ENCODE measurements at regions not wholly inside any gene's neighbourhood (a gene's known extent, or its start where the extent isn't known, plus 50 kb on each side); places are given as distances from the start of the nearest gene placed in this dataset.

DNA sequence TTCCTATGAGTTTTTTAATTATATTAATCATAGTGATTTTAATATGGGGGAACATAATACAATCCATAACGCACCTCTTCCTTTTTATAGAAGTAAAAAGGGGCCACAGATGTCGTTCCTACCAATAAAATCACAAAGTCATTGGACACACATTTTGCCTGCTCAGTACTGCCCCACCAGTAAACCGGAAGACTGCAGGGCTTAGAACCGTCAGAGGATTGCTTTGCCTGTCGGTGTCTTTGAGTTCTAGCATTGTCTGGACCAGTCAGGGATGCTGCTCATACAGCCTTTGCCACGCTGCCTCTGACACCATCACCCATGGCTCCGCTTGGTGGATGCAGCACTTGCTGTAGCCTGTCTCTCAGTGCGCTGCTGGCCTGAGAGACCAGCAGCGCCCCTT, 853.6 kb downstream of the C6orf118 start:
- no peak for DNase-seq (ENCODE audit: low spot score)

DNA sequence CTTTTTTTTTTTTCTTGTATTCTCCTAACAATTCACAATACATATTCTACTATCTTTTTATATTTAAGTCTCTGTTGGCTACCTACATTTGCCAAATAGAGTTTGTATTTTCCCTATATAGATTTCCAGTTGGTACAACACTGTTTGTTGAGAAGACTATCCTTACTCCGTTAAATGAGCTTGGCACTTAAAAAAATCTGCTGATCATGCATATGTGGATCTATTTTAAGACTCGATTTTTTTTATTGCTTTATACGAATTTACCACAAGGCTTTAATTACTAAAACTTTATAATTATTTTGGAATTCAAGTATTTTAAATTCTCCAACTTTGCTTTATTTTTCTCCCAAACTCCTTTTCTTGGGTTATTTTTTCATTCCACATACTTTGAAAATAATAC, 855.6 kb downstream of the C6orf118 start:
- no peak for DNase-seq (ENCODE audit: low spot score)

DNA sequence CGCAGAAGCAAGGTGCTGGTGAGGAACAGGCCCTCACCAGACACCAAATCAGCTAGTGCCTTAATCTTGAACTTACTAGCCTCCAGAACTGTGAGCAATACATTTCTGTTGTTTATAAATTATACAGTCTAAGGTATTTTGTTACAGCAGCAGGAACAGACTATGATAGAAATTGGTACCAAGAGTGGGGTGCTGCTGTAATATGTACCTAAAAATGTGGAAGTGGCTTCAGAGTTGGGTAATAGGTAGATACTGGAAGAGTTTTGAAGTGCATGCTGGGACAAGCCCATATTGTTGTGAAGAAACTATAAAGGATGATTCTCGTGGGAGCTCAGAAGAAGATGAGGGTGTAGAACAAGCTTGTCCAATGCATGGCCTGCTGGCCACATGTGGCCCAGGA, 866.8 kb downstream of the C6orf118 start:
- no peak for DNase-seq (ENCODE audit: low spot score)

DNA sequence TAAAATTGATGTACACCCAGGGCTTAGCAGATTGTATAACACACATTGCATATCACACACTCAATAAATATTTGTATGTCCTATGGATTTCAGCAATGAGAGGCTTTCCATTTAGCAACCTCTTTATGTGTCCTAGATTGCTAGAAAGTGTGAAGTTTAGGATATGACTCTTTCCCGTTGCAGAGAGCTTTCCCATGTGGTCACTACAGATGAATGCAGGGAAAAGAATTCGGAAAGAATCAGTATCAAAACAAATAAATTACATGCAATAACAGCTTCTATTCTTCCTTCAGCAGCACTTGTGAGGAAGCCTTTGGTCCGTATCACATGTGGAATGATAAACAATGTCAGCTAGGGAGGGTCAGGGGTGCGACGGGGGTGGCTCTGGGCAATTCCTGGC, 870.1 kb downstream of the C6orf118 start:
- no peak for DNase-seq (ENCODE audit: low spot score)

DNA sequence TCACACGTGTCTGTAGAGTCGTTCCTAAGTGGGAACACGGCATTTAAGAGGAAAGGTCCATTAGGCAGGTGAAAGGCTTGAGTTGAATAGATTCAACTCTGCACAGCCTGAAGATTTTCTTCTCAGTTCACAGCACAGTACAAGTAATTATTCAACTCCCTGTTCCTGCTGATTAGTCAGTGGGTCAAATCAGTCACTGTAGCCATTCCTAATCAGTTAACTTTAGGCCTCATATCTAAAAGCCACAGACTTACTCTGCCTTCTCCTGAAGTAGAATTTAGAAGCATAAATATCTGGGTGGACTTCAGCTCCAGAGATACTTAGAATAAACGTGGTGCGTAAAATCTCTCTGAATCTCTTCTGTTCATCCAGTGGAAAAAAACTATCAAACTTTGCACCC, 872.4 kb downstream of the C6orf118 start:
- no peak for DNase-seq (ENCODE audit: low spot score)

DNA sequence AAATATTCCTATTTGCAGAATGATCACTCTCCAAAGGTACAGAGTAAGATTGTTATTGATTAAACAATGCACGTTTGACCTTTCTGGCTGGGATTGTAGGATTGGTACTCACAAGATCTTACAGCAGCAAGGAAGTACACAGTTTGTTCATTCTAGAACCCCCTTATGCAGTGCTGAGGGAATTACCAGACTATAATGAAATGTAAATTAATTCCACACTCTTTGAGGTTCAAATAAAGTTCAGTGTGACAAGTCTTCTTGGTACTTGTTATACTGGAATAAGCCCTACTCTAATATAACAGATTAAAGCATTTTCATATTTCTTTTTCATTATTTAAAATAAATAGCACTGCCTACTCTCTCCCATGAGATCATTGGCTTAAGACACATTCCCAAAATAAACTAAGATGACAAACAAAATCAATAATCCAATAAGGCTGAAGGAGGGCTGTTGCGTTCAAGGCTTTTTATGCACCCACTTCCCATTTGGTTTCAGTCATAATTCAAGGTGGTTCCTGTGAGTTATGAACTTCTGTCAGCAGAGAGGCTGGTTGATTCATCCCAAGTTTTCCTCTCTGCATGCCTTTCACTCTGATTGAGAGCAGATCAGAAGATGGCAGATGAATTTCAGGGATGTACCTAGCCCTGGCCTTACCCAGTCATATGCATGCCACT, 881.5 kb downstream of the C6orf118 start:
- no peak for DNase-seq (ENCODE audit: low spot score)

DNA sequence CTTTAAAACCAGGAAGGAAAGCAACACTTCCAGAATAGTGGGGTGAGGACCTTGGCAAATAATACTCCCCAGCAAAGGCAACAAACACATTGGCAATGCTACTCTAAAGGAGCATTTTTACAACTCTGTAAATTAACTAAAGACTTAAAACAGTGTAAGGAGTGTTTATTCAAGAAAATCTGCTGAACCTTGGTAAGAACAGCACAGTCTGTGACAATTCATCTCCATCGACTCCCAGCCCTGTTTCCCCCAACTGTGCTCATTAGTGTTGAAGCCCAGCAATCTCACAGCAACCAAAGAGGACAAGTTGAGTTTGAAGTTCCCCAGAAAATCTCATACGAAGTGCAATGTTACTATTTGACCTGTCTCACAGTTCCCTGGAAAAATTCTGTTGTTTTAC, 884.9 kb downstream of the C6orf118 start:
- DNase-seq (ENCODE audit: low spot score) = no peak

DNA sequence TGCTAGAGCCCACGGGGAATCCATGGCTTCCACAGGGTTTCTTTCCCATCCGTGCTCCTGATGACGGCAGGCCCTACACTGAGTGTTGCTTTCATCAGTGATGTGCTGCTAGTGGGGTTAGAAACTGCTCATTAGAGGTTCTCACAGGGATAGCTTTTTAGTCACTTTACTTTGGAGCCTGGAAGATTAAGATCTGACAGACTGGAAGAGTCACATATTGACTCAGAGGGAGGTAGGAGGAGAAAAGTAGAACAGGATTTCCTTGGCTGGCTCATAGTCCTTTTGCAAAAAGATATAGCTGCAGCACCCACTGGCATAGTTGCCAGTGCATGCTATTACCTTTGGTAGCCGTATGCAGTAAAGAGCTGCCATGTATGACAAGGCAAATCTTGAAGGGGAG, 890.3 kb downstream of the C6orf118 start:
- DNase-seq (ENCODE audit: low spot score) = no peak

DNA sequence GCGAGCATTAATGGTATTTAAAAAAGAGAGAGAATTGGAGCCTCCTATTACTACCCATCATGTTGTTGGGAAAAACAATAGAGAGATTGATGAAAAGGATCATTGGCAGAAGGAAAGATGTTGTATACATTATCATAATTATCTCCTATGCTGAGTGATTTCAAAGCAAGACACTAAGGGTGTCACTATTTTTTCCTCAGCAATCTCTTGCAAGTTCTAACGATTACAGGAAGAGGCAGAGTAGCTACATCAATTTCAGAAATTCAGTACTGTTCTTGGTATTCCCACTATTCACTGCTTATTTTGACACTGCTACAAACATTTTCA, 891.2 kb downstream of the C6orf118 start:
- DNase-seq (ENCODE audit: low spot score) = no peak

DNA sequence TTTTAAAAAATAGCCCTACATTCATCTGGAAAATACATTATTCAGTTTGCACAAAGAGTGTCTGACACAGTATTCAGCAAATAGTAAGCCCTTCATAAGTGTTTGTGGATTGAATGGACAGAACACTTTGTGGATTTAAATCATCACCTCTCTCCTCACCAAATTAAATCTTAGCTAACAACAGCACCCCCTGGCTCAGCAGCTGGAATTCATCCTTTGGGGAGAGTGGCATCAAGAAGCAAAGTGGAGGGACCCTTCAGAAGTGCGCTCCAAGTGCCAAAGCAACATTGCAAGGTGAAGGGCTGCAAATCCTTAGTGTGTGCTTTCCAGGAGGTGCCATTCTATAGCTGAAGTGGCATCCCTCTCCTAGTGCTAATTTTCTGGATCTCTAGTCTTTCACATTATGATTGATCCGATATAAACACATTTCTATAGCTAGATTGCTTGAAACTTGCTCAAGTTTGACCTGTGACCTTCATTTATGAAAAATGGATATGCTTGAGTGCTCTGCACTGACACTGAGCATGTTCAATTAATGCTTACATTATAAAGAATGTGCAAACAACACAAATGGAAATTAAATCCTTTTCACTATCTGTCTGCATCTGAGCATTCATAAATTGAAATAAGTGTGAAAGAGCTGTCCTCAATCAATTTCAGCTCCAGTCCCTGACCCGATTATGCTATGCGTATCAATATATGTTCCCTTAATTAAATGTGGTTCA, 891.7 kb downstream of the C6orf118 start:
- DNase-seq (ENCODE audit: low spot score) = no peak

DNA sequence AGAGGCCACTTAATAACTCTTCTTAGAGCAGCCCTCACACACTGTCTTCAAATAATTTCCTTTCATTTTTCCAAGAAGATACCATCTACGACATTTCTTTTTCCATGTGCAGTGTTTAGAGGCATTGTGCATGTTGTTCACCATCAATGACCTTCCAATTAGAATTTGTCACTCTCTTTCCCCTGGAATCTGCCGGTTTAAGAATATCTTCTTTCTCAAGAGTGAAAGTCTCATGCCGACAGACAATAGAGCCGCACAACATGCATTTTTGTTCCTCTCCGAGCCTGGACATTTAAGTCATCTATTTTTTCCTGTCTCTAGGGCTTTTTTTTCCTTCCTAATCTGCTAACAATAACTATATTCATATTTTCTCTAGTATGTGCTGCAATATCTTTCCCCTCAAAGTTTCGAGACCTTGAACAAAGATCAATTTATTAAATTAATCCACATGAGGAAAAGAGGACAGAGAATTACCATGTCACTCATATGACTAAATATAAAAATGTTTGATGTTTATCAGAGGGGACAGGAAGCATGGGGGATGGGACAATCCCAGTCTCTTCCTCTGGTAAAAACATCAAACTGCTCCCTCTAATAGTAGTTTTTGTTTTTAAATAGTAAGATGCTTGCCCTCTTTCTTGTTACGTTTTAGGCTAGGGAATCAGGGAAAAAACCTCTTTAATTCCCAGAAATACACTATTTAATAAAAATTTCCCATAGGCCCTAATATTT, 893.4 kb downstream of the C6orf118 start:
- no peak for DNase-seq (ENCODE audit: low spot score)

DNA sequence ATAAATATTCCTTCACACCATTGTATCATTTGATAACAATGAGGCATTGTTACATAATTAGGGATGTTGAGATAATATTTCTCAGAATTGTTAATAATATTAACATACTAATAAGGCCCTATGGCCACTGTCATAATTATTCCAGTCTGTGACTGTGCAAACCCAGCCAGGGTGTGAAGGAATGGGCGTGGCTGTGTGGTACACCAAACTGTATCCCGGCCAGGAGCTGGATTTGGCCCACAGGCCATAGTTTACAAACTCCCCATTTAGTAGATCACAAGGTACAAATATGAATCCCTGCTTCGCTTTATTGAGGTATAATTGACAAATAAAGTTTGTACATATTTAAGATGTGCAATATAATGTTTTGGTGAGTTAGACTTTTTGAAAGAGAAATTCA, 894.7 kb downstream of the C6orf118 start:
- DNase-seq (ENCODE audit: low spot score) = no peak

DNA sequence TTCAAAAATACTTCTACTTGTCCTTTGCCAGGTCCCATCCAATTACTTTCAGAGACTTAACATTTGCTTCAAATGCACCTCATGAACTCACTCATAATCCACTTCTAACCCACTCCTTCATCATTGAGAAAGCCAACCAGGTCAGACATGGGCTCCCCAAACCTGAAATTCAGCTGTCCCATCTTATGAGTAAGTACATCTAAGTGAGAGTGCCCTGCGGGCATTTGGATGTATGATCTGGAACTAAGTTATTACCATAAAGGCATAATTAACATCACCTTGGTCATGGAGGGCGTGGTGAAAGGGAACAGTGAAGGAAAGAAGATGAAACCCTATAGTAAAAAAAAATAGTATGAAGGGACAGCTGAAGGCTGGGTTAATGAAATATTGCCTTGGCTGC, 896.8 kb downstream of the C6orf118 start:
- no peak for DNase-seq (ENCODE audit: low spot score)

DNA sequence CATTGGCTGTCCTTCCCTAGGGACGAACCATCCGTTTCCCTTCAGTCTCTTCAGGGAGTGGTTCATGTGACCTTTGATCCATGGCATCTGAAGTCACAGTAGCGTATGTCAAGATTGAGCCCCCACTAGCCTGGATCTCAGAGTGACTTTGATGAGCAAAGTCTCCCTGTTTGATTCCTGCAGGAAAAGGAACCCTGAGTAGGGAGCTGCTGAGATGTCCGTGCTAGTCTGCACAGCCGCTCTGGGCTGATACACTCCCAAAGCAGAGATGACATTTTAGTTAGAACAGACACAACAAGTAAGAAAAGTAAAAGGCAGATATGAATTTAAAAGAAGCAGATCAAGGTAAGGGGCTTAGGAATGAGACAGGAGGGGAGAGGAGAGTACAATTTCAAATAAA, 899.4 kb downstream of the C6orf118 start:
- DNase-seq (ENCODE audit: low spot score) = no peak

DNA sequence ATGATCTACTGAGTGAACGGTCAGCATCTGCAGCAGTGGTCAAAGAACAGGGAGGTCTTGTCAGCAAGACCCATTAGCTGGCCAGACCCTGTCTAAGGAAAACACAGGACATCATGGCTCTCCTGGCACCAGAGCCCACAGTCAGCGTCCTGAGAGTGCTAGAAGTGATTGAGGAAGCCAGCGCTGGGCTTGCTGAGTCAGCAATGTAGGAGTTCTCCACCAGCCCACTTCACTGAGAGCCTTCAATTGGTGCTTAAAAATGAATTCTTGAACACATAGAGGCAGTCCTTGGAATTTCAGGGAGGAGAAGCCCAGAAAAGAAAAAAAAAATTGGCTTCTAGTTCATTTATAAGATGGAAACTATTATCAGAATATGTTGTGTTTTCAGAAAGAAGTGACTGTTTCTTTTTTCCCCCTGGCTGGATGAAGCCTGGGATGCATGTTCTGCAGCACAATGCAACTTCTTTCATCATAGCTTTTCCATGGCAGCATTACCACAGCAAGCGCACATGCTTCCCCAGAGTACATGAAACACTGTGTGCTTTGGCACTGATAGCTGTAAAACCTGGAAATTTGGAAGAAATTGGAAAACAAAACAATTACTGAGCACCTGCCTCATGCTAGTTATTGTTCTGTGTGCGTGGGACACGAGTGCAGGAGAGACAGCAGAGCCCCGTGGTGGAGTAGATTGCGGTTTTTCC, 899.9 kb downstream of the C6orf118 start:
- no peak for DNase-seq (ENCODE audit: low spot score)

DNA sequence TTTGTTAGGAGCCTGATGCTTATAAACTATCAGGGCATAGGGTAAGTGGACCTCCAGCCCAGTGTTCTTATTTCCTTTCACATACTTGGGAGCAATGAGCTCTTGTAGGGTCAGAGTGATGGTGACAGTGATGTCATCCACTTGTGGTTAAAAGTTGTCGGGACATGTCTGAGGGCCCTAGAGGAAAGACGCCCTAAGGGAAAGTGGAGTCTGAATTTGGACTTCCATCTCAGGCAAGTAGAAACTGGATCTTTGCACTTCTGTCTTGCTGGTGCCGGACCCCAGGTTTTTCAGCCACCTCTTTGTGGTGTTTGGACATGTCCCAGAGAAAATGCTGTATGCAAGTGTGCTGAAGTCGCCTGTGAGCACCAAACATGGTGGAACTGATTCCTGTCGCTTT, 900.5 kb downstream of the C6orf118 start:
- DNase-seq (ENCODE audit: low spot score) = no peak

DNA sequence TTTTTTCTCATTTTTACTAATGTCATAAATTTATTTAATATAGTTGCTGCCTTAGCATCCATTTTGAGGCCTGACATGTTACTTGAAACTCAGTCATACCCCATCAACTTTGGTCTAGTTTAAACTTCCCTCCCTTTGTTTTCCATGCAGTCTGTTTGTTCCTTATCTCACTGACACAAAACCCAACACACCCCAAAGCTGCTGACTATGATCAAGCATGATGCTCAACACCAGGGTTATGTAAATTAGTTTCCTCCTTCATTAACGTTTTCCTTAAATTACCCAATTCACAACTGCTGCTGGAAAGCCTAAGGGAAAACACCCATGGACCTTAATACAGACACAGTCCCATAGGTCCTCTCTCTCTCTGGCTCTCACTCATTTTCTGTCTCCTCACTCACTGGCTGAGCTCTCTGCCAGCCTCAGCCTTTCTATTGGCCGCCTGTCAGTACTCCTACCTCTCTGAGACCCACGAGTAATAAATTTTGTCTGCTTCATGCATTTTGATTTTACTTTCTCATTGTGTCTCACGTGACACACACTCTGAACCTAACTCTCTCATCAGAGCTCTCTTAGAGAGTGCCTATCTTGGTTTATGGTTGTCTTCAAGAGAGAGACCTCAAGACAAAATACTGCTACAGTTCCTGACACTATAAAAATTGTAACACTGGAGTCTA, 904.5 kb downstream of the C6orf118 start:
- DNase-seq (ENCODE audit: low spot score) = no peak

DNA sequence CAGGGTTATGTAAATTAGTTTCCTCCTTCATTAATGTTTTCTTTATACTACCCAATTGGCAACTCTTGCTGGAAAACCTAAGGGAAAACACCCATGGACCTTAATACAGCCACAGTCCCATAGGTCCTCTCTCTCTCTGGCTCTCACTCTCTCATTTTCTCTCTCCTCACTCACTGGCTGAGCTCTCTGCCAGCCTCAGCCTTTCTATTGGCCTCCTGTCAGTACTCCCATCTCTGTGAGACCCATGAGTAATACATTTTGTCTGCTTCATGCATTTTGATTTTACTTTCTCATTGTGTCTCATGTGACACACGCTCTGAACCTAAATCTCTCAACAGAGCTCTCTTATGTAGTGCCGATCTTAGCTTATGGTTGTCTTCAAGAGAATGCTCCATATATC, 907.5 kb downstream of the C6orf118 start:
- no peak for DNase-seq (ENCODE audit: low spot score)

DNA sequence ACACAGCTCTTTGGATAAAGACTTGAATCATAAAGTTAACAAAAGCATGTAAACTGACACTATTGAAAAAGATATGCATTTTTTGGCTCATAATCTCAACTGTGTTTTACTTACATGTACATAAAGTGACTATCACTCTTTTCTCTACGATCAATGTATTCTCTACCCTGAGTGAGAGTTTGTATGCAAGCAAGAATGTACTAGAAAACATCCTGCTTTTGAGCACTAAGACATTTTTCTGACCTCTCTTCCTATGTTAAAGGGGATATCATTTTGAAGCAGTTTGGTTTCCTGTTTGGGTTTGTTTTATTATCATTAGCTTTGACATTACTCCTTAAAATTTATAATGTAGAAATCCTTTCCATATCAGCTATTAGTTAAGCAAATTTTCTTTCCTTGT, 910.8 kb downstream of the C6orf118 start:
- DNase-seq (ENCODE audit: low spot score) = no peak

DNA sequence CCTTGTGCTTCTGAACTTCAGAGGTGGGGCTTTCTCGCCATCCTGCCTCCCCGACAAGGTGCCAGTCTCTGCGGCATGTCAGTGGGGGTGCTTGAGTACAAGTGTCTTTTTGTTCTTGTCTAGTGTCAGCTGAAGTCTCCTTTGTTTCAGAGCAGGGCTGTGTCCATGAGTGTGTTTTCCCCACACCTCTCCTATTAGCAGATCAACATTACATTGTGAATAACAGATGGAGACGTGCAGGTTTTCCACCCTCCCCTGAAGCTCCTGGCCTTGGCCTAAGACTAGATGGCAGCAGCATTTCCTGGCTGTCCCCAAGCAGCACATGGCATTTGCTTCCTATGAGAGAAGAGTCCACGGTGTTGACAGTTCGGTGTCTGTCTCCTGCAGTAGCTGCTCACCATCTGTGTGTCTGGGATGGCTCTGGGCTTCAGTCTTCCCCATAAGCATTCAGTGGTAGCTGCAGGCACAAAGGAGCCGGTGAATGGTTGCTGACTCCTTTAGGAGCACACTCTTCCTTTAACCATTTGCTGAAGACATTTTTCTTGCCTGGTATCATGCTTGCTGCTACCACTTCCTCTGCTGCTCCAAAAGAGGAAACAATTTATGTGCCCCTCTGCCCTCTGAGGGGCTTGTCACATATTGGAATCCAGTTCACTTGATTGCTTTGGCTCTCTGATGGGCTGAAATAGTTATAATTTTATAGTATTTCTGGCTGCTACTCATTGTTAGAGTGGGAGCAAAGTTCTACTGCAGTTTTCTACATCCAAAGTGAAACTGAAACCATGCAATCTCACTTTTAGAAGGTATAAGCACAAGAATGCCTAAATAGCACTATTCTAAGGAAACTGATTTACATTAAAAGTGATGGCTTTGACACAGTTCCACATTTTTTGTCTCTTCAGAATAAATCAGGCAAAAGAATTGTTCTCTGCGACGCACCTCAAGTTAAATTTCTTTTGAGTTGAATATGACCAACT, 913.0 kb downstream of the C6orf118 start:
- DNase-seq (ENCODE audit: low spot score) = no peak

DNA sequence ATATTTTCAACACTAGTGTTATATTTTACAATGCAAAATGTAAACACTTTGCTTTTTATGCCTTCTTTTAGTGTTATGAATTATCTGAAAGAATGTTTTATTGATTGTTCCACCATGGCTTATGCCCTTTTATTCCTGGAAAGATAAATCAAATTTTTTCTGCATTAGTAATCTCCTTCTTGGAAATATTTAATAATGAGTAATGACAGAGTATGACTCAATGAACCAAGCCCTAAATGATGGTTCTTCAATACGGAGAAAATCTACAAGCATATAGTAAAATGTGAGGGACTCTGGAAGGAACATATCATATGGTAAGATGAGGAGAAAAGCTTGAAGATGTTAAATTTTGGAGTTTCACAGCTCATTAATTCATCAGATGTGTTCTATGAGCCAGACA, 929.6 kb downstream of the C6orf118 start:
- no peak for DNase-seq (ENCODE audit: low spot score)

Measured in RKO (cell line).